GM12878 (cell line): ENCODE measurements at regions not wholly inside any gene's neighbourhood (a gene's known extent, or its start where the extent isn't known, plus 50 kb on each side); places are given as distances from the start of the nearest gene placed in this dataset.

Source experiments
- ATAC-seq: fragments of 200-7000 bp; cut with Tn5 transposase; 3 replicates; pipeline ENCODE4 v1.9.1; 2020; ENCODE audit warnings: mild to moderate bottlenecking, moderate library complexity
- BruUV-seq: library from RNA; stranded (reverse); fragments of 400-500 nt; replicated peaks from 2 replicates; lab custom pipeline; 2021; lab: Mats Ljungman, UMichigan
- CTCF ChIA-PET: fragments of 300-600 bp; sonication (Branson Sonifier 250); formaldehyde crosslinking; extraction: SDS; loops from one replicate; lab custom pipeline; 2021; ENCODE audit warnings: inconsistent platforms; lab: Yijun Ruan, JAX
- POLR2A ChIA-PET: fragments of 350-600 bp; formaldehyde crosslinking; extraction: SDS; loops from one replicate; lab custom pipeline; 2021; ENCODE audit warnings: inconsistent platforms; lab: Charles Lee
- RAD21 ChIA-PET: fragments of 300-600 bp; sonication (Branson Sonifier 250); formaldehyde crosslinking; loops from one replicate; lab custom pipeline; 2023; ENCODE audit warnings: antibody characterized with exemption; ENCODE audit not compliant: unreplicated experiment; lab: Charles Lee
- SMC1A ChIA-PET: fragments of 300-600 bp; sonication (Branson Sonifier 250); formaldehyde crosslinking; loops from one replicate; lab custom pipeline; 2023; ENCODE audit not compliant: unreplicated experiment, uncharacterized antibody; lab: Charles Lee
- DNase-seq: peaks from one replicate; pipeline ENCODE4 v3.0.0-alpha.2; 2011; ENCODE audit warnings: low read depth, low spot score
- FAIRE-seq: peaks from 3 replicates; lab custom pipeline; 2011; peaks lifted over from hg19 to GRCh38; lab: Jason Lieb, UNC
- H2AFZ ChIP-seq: 2 replicates; pipeline ENCODE4 v1.6.0; 2011; ENCODE audit warnings: low read depth, low read length, control low read depth; ENCODE audit not compliant: control insufficient read depth
- H3K27ac ChIP-seq: 2 replicates; pipeline ENCODE4 v1.5.1; 2011; ENCODE audit warnings: control low read depth; ENCODE audit not compliant: control insufficient read depth, insufficient read depth
- H3K27me3 ChIP-seq, 2 experiments: replicated peaks in 1 of 2; 2 replicates each; pipeline versions ENCODE4 v1.6.0 to v1.6.1; 2011; ENCODE audit warnings: low read length in 1 of 2; ENCODE audit not compliant: control insufficient read depth in 2 of 2, insufficient read depth in 2 of 2
- H3K36me3 ChIP-seq, 2 experiments: 2 replicates each; pipeline ENCODE4 v1.5.1; 2011; ENCODE audit warnings: low read length in 1 of 2; ENCODE audit not compliant: control insufficient read depth in 2 of 2, insufficient read depth in 2 of 2
- H3K4me1 ChIP-seq: 2 replicates; pipeline ENCODE4 v1.6.1; 2011; ENCODE audit warnings: mild to moderate bottlenecking, low read length, moderate library complexity, mixed read lengths; ENCODE audit not compliant: control insufficient read depth, insufficient read depth
- H3K4me2 ChIP-seq: 2 replicates; pipeline ENCODE4 v1.6.0; 2011; ENCODE audit warnings: control low read depth; ENCODE audit not compliant: control insufficient read depth, insufficient read depth
- H3K4me3 ChIP-seq: fragments of 200-600 bp; sonication (generic); 2 replicates; pipeline ENCODE4 v1.5.1; 2016
- H3K79me2 ChIP-seq: 2 replicates; pipeline ENCODE4 v1.6.0; 2011; ENCODE audit warnings: low read length; ENCODE audit not compliant: control insufficient read depth, insufficient read depth
- H3K9ac ChIP-seq: 2 replicates; pipeline ENCODE4 v1.8.0; 2011; ENCODE audit warnings: low read length, control low read depth, mixed read lengths; ENCODE audit not compliant: control insufficient read depth, insufficient read depth
- H3K9me3 ChIP-seq: replicated peaks from 3 replicates; pipeline ENCODE4 v1.5.1; 2011; ENCODE audit warnings: mild to moderate bottlenecking, low read length; ENCODE audit not compliant: control insufficient read depth, insufficient read depth
- H4K20me1 ChIP-seq: 2 replicates; pipeline ENCODE4 v1.6.0; 2011; ENCODE audit not compliant: control insufficient read depth, insufficient read depth
- ATF3 ChIP-seq: IDR thresholded peaks from 2 replicates; pipeline ENCODE4 v1.6.1; 2011; ENCODE audit warnings: low read depth, mild to moderate bottlenecking, low read length, moderate library complexity, borderline replicate concordance; ENCODE audit errors: extremely low read depth
- BCL11A ChIP-seq: IDR thresholded peaks from 2 replicates; pipeline ENCODE4 v1.6.1; 2011; ENCODE audit warnings: low read depth, low read length
- CREM ChIP-seq: IDR thresholded peaks from 2 replicates; pipeline ENCODE4 v1.6.1; 2014; ENCODE audit warnings: antibody characterized with exemption, low read depth
- EZH2 ChIP-seq: IDR thresholded peaks from 2 replicates; pipeline ENCODE4 v1.6.1; 2012; ENCODE audit warnings: low read depth, mild to moderate bottlenecking, control low read depth, inconsistent platforms, low read length, borderline replicate concordance; ENCODE audit not compliant: control insufficient read depth
- HSF1 ChIP-seq: fragments of 150-350 bp; IDR thresholded peaks from 2 replicates; pipeline ENCODE4 v1.6.1; 2014; ENCODE audit warnings: mild to moderate bottlenecking, low read depth, low read length
- IKZF2 ChIP-seq, 2 experiments: fragments of 450-650 bp; IDR thresholded peaks; 2 replicates each; pipeline ENCODE4 v1.6.1; 2017; ENCODE audit warnings: mild to moderate bottlenecking in 2 of 2, moderate library complexity in 2 of 2
- IRF5 ChIP-seq: fragments of 450-650 bp; IDR thresholded peaks from 2 replicates; pipeline ENCODE4 v1.6.1; 2017; ENCODE audit warnings: borderline replicate concordance
- JUNB ChIP-seq: IDR thresholded peaks from 2 replicates; pipeline ENCODE4 v1.6.1; 2016; ENCODE audit warnings: antibody characterized with exemption, mild to moderate bottlenecking
- JUND ChIP-seq: IDR thresholded peaks from 2 replicates; pipeline ENCODE4 v1.6.1; 2012; ENCODE audit warnings: low read depth, mild to moderate bottlenecking, low read length, improper control_type of control experiment, moderate library complexity
- MLLT1 ChIP-seq: fragments of 450-650 bp; IDR thresholded peaks from 2 replicates; pipeline ENCODE4 v1.6.1; 2016; ENCODE audit warnings: mild to moderate bottlenecking
- TCF12 ChIP-seq: IDR thresholded peaks from 2 replicates; pipeline ENCODE4 v1.6.1; 2011; ENCODE audit warnings: low read depth, mild to moderate bottlenecking, low read length
- USF2 ChIP-seq: IDR thresholded peaks from 2 replicates; pipeline ENCODE4 v1.6.1; 2011; ENCODE audit warnings: low read depth, low read length, improper control_type of control experiment, borderline replicate concordance
- ZSCAN29 ChIP-seq: fragments of 450-650 bp; IDR thresholded peaks from 2 replicates; pipeline ENCODE4 v1.6.1; 2017; ENCODE audit warnings: mild to moderate bottlenecking, moderate library complexity
- WGBS: methylation state at CpG from one replicate; pipeline ENCODE4 v1.1.6; 2016; ENCODE audit warnings: low lambda C conversion rate; ENCODE audit not compliant: insufficient replicate concordance, insufficient coverage; ENCODE audit errors: missing lambda C conversion rate; 5-methylcytosine and 5-hydroxymethylcytosine counted together
- in situ Hi-C: fragments of 300-500 bp; cut with MboI; formaldehyde crosslinking; loops from 9 replicates; pipeline ENCODE4 v1.14.3; 2018; ENCODE audit warnings: mixed read lengths
- intact Hi-C: fragments of 100-400 bp; cut with micrococcal nuclease; formaldehyde crosslinking; loops from one replicate; pipeline ENCODE4 v1.14.2; 2022; ENCODE audit not compliant: unreplicated experiment

GRCh38 chr12:86860776-86861175 lies 604.6 kb upstream of the MGAT4C start:
- no peaks in the 10 kb centered on the region for H3K9me3 ChIP-seq
- no peaks in the 10 kb centered on the region for H3K27me3 ChIP-seq
- H3K4me1 ChIP-seq: no peaks in the 10 kb centered on the region
- no peak overlapping the region for H3K9ac ChIP-seq
- ATAC-seq (no peak), FAIRE-seq (no peak), DNase-seq (no peak)
- ChIA-PET RAD21 (no interaction called here), CTCF (no interaction called here), SMC1A (no interaction called here), POLR2A (no interaction called here)
- in situ Hi-C loops (no loop called here), intact Hi-C loops (loop anchor here (1.0 kb wide), 1 partner anchor 10 kb away; no protein-coding TSS in a partner anchor)
- H3K4me2 ChIP-seq: no peak overlapping the region
- H3K79me2 ChIP-seq: no peaks in the 10 kb centered on the region
- H3K36me3 ChIP-seq: no peaks in the 10 kb centered on the region
- H3K27ac ChIP-seq: no peak overlapping the region
- 25% methylated on average over 3 of the region's 3 CpGs for WGBS
- H4K20me1 ChIP-seq: no peaks in the 10 kb centered on the region
- H3K4me3 ChIP-seq: no peak overlapping the region
- BruUV-seq: no TSS peak
- no peak overlapping the region for H2AFZ ChIP-seq
- TF ChIP-seq EZH2 (no peak), JUNB (no peak), TCF12 (no peak), JUND (no peak), IKZF2 (IDR thresholded peaks at IDR 0.05) (no peak), ZSCAN29 (no peak), USF2 (no peak), ATF3 (no peak), CREM (no peak), HSF1 (no peak), BCL11A (no peak), MLLT1 (no peak), IRF5 (no peak)
